ENCODE measurements at regions not wholly inside any gene's neighbourhood (a gene's known extent, or its start where the extent isn't known, plus 50 kb on each side); places are given as distances from the start of the nearest gene placed in this dataset.
"Not testable (repeated sequence)": the region's sequence is repeated elsewhere in the genome, so short reads cannot be mapped to it uniquely, and the experiment has no call there.

- DNase-seq: no peak
Observed at GRCh38 chr9:30967476-30967875, 1417.0 kb upstream of the ACO1 start.

- DNase-seq: no peak
Observed at GRCh38 chr9:30970186-30970585, 1414.3 kb upstream of the ACO1 start.

- no peak for DNase-seq
Observed at GRCh38 chr9:30970812-30971211, 1413.6 kb upstream of the ACO1 start.

GRCh38 chr9:30972654-30973053, 1411.8 kb upstream of the ACO1 start:
- no peak for DNase-seq

GRCh38 chr9:30977965-30978364, 1406.5 kb upstream of the ACO1 start:
- DNase-seq: no peak

GRCh38 chr9:30982301-30982700, 1402.1 kb upstream of the ACO1 start:
- no peak for DNase-seq

GRCh38 chr9:30995956-30996738, 1388.3 kb upstream of the ACO1 start:
- no peak for DNase-seq

- DNase-seq: no peak
Observed at GRCh38 chr9:30996761-30997160, 1387.7 kb upstream of the ACO1 start.

GRCh38 chr9:30997291-30997690, 1387.2 kb upstream of the ACO1 start:
- DNase-seq: no peak

- DNase-seq: no peak
Observed at GRCh38 chr9:31005086-31005665, 1379.3 kb upstream of the ACO1 start.

GRCh38 chr9:31013371-31013770, 1371.1 kb upstream of the ACO1 start:
- no peak for DNase-seq

- no peak for DNase-seq
Observed at GRCh38 chr9:31023847-31024246, 1360.6 kb upstream of the ACO1 start.

GRCh38 chr9:31027678-31028077, 1356.8 kb upstream of the ACO1 start:
- no peak for DNase-seq

GRCh38 chr9:31028137-31028536, 1356.3 kb upstream of the ACO1 start:
- no peak for DNase-seq

- DNase-seq: no peak
Observed at GRCh38 chr9:31030741-31031202, 1353.7 kb upstream of the ACO1 start.

GRCh38 chr9:31032206-31032605, 1352.2 kb upstream of the ACO1 start:
- DNase-seq: no peak

GRCh38 chr9:31034311-31034710, 1350.1 kb upstream of the ACO1 start:
- no peak for DNase-seq

GRCh38 chr9:31040564-31040963, 1343.9 kb upstream of the ACO1 start:
- no peak for DNase-seq

- DNase-seq: no peak
Observed at GRCh38 chr9:31045810-31046209, 1338.6 kb upstream of the ACO1 start.

- DNase-seq: not testable (repeated sequence)
Observed at GRCh38 chr9:31061592-31061991, 1322.9 kb upstream of the ACO1 start.

GRCh38 chr9:31065691-31066090, 1318.8 kb upstream of the ACO1 start:
- no peak for DNase-seq

- DNase-seq: no peak
Observed at GRCh38 chr9:31067418-31067817, 1317.0 kb upstream of the ACO1 start.

- DNase-seq: no peak
Observed at GRCh38 chr9:31071606-31072286, 1312.7 kb upstream of the ACO1 start.

- no peak for DNase-seq
Observed at GRCh38 chr9:31078175-31078574, 1306.3 kb upstream of the ACO1 start.
